GM13977 (cell line): ENCODE measurements at regions not wholly inside any gene's neighbourhood (a gene's known extent, or its start where the extent isn't known, plus 50 kb on each side); places are given as distances from the start of the nearest gene placed in this dataset.
A peak's percentile ranks its signal among the peaks of the same experiment; 100 is the strongest.
"Not testable (repeated sequence)": the region's sequence is repeated elsewhere in the genome, so short reads cannot be mapped to it uniquely, and the experiment has no call there.

Experiments used
- DNase-seq: peaks from one replicate; pipeline ENCODE4 v3.0.0; 2012; ENCODE audit warnings: low spot score
- in situ Hi-C: fragments of 300-500 bp; cut with MboI; formaldehyde crosslinking; loops from one replicate; pipeline ENCODE4 v1.12.0; 2022; ENCODE audit warnings: low sequenced_read_pairs, low pct_unique_long_range_greater_than_20kb, mixed read lengths, inconsistent platforms; ENCODE audit not compliant: unreplicated experiment
- TF ChIP-seq, protein P1 (sequence below): IDR thresholded peaks from 2 replicates; pipeline ENCODE4 v1.5.1; 2012; ENCODE audit warnings: mild to moderate bottlenecking, control low read depth; ENCODE audit not compliant: insufficient read depth; ENCODE audit errors: extremely low read depth, missing control alignments

- TF ChIP-seq, protein P1, sequence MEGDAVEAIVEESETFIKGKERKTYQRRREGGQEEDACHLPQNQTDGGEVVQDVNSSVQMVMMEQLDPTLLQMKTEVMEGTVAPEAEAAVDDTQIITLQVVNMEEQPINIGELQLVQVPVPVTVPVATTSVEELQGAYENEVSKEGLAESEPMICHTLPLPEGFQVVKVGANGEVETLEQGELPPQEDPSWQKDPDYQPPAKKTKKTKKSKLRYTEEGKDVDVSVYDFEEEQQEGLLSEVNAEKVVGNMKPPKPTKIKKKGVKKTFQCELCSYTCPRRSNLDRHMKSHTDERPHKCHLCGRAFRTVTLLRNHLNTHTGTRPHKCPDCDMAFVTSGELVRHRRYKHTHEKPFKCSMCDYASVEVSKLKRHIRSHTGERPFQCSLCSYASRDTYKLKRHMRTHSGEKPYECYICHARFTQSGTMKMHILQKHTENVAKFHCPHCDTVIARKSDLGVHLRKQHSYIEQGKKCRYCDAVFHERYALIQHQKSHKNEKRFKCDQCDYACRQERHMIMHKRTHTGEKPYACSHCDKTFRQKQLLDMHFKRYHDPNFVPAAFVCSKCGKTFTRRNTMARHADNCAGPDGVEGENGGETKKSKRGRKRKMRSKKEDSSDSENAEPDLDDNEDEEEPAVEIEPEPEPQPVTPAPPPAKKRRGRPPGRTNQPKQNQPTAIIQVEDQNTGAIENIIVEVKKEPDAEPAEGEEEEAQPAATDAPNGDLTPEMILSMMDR = peak; percentile 35
- peak; percentile 47 for DNase-seq
- in situ Hi-C loops = loop anchor here (10.0 to 25.0 kb wide), 2 partner anchors 245 to 247 kb away; no protein-coding TSS in a partner anchor
Measured at GRCh38 chr6:163707387-163708355, 293.2 kb downstream of the QKI start.

DNA sequence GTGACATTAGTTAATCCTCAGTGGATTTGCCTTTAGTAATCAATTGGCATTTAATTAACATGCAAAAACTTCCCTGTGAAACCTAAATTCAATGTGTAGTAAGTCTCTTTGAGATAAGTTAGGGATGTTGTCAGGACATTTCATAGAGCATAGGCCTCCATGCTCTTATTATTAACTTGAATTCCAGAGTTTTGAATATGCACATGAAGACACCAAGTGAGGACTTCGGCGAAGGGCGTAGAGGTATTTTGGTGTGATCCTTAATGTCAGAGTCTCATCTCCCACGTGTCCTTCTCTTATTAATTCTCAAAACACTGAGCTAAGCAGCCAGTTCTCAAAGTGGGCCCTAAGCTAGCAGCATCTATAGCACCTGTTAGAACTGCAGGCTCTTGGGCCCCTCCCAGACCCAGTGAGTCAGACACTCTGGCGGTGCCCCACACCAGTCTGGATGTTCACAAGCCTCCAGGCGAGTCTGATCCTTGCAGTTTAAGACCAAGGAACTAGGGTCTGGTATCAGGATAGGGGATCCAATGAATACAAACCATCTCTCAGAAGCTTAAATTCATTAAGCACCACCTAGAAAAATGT lies 292.1 kb downstream of the QKI start:
- TF ChIP-seq, protein P1 = no peak
- in situ Hi-C loops = loop anchor here (10.0 to 25.0 kb wide), 2 partner anchors 244 to 248 kb away; no protein-coding TSS in a partner anchor
- no peak for DNase-seq

GRCh38 chr6:163705923-163706322 lies 291.4 kb downstream of the QKI start:
- TF ChIP-seq, protein P1 = no peak
- DNase-seq = no peak
- in situ Hi-C loops = loop anchor here (10.0 to 25.0 kb wide), 2 partner anchors 244 to 249 kb away; no protein-coding TSS in a partner anchor

GRCh38 chr6:163702736-163703135 lies 288.2 kb downstream of the QKI start:
- TF ChIP-seq, protein P1 = no peak
- in situ Hi-C loops = loop anchor here (10.0 to 25.0 kb wide), 2 partner anchors 240 to 252 kb away; no protein-coding TSS in a partner anchor
- DNase-seq = peak; percentile 23

DNA sequence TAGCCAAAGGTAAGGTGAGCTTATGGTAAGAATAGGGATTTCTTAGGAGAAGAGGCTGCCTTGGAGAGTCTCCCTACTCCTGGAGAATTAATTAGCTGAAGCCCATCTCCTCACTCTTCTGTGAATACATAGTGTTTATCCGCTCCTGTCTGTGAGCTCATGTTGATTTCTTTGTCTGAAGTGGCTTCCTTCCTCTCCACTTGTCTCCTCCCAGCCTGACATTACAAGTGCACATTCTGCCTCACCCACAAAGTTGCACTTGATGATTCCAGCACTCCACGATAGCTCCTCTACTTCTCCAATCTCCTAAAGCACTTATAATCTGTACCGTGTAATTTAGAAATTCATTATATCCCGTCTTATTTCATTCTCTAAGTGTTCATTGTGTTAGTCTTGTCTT lies 287.2 kb downstream of the QKI start:
- in situ Hi-C loops = loop anchor here (10.0 to 25.0 kb wide), 2 partner anchors 239 to 253 kb away; no protein-coding TSS in a partner anchor
- TF ChIP-seq, protein P1 = no peak
- no peak for DNase-seq

GRCh38 chr6:163698086-163698485 lies 283.6 kb downstream of the QKI start:
- TF ChIP-seq, protein P1 = no peak
- DNase-seq = no peak
- in situ Hi-C loops = no loop called here

- DNase-seq, in situ Hi-C loops: not testable (repeated sequence)
Measured at GRCh38 chr6:163696311-163696710, 281.8 kb downstream of the QKI start.
